ENCODE measurements at regions not wholly inside any gene's neighbourhood (a gene's known extent, or its start where the extent isn't known, plus 50 kb on each side); places are given as distances from the start of the nearest gene placed in this dataset.
A peak's percentile ranks its signal among the peaks of the same experiment; 100 is the strongest.
"Not testable (repeated sequence)": the region's sequence is repeated elsewhere in the genome, so short reads cannot be mapped to it uniquely, and the experiment has no call there.

DNA sequence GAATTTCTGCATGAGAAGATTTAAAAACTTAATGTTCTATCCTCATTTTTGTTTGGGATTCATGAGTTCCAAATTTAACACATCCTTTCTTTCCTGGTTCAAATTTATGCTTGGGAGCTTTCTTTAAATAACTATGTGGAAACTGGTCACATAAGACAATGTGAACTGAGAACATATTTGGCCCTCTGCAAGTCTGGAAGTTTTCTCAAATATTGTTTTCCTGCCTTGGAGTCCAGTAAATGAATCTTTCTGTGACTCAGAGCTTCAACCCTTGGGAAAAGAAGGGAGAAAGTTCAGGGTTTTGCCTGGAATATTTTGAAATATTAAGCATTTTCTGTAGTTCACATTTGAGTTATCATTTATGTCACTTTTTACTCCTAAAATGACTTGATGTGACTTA lies 559.0 kb upstream of the NRP1 start:
- no peak for DNase-seq

DNA sequence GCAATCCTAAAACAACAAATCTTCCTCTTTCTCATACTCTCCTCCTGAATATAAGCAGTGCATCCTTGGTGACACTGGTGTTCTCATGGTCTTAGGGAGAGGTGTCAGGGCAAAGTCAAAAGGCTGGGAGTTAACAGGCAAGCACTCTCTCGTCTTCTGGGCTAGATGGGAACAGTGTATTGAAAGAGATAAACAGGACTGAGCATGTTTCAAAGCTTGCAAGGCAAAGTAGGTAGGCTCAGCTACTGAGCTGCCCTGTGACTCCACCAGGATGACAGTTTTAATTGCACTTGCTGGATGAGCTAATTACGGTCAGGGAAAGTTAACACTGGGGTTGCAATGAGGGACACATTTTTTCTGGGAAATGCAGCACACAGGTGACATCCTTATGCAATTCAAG lies 554.9 kb upstream of the NRP1 start:
- DNase-seq: no peak

DNA sequence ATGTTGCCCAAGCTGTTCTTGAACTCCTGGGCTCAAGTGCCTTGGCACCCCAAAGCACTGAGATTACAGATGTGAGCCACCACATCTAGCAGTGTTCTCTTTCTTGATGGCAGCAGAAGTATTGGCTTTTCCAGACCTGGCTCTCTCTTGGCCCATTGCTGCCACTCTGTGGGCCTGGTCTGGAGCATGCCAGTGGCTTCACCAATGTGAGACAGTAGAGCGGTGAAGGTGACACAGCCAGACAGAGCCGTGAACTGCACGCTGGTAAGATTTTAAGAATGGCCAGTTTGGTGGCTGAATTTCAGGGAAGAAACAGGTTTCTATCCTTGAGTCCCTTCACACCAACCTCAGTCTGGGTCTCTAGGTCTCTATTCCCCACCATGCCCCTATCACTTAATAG lies 552.7 kb upstream of the NRP1 start:
- DNase-seq: no peak

DNA sequence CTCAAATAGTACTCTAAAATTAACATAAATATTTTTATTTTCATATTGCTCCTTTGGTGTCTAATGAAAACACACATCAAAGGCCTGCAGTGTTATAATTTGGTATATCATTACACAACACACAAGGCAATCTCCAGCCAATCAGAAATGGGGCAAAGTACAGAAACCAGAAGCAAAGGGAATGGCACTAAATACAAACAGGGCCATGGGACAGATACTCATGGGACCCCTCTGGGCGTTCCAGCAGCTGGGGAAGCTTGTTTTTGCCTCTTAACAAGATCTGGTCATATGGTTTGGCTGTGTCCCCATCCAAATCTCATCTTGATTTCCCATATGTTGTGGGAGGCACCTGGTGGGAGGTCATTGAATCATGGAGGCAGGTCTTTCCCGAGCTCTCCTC lies 551.8 kb upstream of the NRP1 start:
- DNase-seq: no peak

DNA sequence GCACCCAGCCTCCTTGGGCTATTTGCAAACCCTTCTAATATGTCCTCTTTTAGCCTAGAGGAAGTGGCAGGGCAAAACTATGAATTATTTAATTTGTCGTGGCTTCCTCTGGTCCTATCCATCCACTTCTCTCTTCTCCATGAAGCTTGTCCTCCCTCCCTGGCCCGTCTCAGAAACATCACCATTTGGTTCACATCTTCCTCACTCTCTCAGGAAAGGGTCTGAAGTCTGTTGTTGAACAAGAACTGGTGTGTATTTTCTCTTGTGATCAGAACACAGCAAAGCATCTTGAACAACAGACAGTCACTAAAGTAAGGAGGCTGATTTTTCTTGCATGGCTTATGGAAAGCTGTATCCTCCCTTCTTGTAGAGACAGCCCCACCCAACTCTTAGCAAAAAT lies 550.1 kb upstream of the NRP1 start:
- no peak for DNase-seq

DNA sequence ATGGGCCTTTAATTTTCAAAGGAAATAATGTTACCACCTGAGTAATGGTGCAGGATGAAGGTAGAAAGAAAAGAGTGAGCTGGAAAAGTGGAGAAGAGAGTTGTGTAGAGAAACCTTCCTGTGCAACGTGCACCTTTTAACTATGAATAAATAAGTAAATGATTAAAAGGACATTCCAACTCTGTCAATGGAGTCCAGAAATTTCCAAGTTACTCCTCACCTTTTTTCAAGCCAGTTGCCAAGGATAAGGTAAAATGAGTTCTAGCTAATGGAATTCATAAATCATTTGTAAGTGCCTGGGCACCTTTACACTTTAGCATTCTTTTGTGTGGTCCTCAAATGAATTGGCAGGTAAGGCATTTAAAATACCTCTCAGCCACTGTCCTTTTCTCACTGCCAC lies 549.4 kb upstream of the NRP1 start:
- no peak for DNase-seq

DNA sequence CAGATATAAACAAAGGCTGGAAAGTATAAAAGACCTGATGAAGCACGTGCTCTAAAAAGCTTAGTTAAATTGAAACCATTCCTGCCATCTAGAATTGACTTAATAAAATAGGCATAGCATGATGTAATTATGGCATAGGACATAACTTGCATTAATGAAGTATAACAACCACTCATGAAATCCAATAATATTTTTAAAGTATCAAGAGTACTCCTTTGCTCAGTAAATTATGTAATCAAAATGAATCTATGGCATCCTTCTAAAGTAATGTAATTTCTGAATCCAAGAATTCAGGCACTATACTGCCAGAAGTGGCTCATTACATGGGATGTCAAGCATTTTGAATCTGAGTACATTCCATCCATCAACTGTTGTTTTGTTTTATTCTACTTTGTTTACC lies 548.5 kb upstream of the NRP1 start:
- no peak for DNase-seq

DNA sequence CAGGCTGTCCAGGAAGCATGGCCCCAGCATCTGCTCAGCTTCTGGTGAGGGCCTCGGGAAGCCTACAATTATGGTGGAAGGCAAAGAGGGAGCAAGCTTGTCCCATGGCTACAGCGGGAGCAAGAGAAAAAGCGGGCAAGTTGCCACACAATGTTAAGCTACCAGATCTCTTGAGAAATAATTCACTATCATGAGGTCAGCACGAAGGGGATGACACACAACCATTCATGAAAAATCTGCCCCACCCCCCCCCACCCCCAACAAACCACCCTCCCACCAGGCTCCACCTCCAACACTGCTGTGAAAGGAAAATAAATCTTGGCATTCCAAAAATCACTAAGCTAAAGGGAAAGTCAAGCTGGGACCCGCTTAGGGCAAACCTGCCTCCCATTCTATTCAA lies 545.8 kb upstream of the NRP1 start:
- DNase-seq: no peak

DNA sequence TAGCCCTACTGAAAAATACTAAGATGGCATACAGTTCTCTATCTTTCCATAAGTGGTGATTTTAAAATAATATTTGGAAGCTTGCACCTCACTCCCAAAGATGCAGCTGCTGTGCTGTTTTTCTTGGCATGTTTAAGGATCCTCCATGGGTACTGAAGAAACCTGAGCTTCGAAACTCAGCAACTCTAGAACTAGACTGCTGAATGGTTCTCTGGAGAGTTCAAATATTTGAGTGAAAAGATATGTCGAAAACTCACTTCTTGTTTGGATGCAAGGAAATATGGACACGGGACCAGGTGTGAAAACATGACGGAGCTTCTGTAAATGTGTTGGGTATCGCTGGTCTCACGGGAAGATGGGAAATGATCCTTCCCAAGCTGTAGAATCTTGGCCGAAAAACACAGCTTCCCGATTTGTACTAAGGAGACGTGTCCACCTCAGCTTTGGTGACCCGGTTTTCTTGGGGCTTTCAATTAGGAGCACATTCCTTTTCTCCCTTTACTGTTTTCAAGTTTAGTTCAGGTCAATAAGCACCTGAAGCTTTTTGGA lies 543.8 kb upstream of the NRP1 start:
- no peak for DNase-seq

DNA sequence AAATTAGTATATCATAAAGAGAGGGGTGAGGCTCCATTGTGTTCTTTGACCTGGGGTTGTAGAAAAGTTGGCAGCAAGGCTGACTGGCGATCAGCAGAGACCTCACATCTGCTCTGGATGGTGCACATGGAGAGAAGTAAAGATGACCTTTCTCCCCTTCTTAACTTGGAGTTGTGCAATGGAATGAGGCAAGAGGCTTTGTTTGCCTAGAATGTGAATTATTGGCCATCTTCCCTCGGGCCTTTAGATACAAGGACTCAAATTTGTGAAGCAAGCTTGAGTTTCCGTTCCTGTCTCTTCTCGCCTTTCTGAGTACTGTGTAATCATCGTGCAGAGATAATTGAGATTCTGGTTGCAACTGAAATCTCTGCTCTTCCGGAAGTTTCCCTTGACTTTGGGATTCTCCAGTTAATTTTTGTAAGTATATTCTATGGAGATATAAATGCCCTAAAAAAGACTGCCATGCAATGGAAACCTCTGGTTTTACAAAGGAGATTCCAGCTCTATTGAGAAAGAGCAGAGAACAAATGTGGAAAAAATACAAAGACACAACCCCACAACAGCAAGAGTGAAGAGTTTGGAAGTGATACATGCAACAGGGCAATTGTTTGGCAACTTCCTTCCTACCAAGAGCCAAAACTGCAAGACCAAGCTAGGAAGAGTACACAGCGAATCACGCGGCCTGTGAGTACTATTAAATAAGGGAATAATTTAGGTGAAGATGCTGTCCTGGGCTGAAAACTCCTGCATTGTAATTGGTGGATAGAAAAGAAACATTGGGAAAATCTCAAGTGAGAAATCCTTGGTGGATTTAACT lies 542.3 kb upstream of the NRP1 start:
- DNase-seq: no peak

DNA sequence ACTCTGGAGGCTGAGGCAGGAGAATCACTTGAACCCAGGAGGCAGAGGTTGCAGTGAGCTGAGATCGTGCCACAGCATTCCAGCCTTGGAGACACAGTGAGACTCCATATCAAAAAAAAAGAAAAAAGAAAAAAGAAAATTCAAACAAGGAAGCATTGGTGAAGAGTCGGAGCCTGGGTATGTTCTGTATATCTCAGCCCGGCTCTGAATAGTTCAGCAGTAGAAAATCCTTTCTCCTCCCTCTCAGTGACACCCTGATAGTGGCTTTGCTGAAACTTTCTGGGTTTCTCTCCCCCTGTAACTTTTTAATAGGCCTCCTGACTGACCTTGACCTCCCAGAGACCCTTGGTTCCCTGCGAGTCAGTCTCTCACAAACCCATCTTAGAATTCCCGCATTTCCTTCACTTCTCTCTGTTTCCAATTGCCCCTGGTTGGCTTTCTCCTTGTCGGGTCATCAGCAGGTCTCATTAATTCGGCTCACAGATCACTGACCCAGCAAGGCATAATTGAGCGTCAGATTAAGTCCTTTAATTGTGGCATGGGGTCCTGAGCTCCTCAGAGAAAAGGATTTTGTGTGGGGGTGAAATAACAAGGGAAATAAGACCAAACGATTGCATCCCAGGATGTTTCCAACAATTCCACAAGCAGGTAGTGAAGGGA lies 541.6 kb upstream of the NRP1 start:
- no peak for DNase-seq

DNA sequence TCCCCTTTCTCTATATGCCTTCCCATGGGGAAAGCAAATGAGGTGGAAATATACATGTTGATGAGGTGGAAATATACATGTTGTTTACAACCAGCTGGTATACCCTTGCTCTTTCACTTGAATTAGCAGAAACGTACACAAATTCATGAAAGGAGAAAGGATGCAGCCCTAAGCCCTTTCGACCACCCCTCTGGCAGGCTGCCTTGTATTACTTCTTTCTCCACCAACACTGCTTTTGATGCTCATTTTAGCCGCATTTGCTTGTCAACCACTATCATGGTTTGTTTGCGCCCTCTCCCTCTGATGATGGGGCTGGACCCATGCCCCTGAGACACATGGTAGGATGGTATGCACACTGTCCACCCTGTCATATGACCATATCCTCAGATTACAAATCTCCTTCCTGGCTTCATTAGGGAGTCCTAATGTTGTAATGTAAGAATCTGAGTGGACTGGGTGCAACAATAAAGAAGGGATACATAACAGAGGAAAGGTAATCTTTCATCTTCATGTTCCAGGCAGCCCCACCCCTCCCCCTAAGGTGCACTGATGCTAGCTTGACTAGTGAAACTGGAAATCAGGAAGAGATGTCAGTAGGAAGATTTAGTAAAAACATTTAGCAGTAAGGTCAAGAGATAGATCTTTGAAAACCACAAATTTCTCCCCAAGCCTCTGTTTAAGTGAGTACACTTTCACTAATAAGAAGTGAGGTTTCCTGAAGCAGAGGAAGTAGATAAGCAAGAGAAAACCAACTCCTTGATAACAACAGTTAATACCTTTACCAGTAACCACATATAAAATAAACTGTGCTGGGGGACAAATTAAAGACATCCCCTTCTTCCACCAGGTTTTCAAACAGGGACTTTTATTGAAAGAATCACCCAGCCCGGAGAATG lies 536.8 kb upstream of the NRP1 start:
- no peak for DNase-seq

DNA sequence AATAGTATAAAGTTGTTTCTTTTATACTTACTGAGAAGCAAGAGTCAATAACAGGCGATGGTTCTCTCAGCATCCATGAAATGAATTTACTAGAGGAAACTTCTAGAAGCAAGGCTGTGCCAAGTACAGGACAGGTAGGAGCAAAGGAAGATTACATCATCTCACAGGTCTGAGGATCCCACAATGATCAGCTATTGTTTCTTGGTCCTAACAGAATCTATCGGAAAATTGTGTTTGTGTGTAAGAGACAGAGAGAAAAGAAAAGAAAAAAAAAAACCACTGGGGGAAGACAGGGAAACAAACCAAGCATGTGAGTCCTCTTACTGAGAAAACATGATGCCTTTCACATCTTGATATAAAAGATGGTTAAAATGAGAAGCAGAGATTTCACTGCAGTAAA lies 535.0 kb upstream of the NRP1 start:
- DNase-seq: no peak

DNA sequence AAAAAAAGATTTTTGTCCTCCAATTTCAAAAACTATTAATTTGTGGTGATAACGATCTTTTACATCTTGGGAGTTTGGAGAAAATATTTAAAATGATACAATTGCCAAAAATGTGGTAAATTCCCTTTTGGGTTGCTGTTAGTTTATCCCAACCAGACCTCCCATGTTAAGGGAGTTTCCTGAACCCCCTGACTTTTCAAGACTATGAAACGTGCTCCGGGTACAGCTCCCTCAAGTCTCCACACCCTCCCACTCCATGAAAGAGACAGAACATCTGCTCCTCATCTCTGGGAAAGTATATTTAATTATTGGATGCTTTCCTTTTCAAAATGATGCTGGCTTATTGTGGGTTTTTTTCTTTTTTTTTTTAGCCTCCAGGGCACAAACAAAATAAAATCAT lies 534.6 kb upstream of the NRP1 start:
- DNase-seq: no peak

DNA sequence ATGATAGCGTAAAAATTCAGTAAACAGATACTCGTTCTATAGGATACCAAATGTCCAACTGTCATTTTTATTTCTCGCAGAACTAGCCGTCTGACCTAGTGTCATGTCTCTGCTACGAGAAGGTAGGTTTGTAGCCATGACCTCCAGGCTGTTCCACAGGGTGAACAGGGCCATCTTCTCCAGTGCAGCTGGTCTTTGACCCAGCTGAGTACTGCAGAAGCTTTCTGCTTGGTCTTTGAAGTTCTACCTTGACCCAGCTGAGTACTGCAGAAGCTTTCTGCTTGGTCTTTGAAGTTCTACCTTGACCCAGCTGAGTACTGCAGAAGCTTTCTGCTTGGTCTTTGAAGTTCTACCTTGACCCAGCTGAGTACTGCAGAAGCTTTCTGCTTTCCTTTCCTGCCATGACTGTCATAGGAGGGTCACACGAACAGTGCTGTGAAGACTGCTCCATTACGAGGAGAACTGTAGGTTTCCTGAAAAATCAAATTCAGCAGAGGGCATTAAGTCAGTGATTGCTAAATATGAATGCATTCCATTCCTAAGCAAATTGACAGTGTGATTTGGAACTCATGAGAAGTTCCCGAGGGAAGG lies 532.8 kb upstream of the NRP1 start:
- not testable (repeated sequence) for DNase-seq

DNA sequence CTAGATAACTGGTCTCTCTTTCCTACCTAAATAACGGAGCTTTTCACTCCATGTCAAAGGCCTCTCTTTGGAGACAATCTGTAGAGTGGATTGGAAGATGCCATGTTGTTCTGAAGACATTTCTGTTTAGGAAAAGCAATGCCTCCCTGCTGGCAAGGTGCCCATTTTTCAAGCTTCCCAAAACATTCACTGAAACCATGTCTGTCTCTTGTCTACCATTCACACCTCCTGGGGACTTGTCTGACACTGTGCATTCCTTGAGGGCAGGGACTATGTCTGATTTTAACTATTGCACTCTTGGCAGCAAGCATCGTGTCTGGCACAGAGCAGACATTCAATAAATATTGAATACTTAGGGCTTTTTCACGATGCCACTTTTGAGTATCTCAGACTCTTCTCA lies 528.9 kb upstream of the NRP1 start:
- DNase-seq: no peak

DNA sequence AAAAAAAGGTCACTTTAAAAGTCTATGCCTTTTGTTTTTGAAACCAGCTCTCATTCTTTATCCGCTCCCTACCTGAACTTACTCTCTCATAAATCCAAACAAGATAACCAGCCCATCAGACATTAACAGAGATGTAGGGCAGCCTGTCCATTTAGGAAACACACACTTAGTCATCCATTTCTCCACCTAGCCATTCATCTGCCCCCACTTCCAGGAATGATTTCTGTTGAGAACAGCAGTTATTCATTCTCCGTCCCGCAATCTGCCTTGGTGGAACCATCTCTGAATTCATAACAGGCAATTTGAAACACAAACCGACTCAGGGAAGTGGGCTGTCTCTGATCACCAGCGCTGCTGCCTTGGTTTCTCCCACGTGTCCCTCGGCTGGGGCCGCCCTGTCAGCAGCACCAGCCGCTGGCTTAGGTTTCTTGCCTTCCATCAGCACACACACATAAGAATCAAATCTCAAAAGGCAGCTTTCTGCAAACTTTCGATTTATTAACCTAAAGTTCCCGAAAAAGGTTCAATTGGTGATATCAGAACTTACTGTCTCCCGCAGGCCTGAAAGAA lies 528.2 kb upstream of the NRP1 start:
- no peak for DNase-seq

DNA sequence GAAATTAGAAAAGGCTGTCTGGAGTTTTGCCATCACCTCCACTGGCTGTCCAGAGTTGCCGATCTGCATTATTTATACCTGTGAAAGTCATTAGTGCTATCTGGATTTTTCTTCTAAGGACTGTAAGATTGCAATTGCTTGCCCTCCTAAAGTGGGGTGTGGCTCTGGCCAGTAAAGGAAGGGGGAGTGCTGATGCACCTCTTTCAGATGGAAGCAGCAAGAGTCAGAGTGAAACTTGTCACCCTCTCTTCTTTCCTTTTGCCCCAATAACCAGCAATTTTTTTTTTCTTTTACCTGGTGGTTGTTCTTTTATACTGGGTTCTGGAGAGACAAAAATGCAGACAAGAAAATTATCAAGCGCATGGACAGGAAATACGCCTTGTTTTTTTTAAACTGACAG lies 527.4 kb upstream of the NRP1 start:
- DNase-seq: no peak

DNA sequence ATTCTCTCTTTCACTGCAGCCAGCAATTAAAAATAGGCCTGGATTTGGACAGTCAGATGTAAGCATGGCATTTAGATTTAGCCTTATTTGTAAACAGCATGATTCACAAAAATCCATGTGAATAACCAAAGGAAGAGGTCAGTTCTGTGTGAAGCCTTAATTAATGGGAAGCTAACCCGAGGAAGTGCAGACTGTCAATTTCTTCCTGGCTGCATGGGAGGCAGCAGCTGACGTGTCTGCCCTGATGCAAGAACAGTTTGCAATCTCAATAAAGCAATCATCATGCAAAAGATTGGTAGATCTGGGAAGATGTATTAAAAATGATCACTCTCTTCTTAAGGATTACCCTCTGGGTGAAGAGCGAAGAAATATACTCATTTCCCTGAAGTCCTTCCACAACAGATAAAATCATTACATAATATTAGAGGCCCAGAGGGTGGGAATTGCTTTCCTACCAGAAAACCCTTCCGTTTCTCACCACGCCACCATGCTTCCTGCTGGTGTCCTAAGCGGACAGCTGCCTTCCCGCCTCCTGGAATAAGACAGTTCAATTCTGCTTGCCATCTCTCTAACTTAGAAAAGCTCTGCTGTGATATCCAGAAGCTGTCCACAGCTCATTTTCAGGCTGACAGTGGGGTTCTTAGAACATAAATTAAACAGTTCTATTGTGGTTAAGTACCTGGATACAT lies 526.7 kb upstream of the NRP1 start:
- DNase-seq: no peak

DNA sequence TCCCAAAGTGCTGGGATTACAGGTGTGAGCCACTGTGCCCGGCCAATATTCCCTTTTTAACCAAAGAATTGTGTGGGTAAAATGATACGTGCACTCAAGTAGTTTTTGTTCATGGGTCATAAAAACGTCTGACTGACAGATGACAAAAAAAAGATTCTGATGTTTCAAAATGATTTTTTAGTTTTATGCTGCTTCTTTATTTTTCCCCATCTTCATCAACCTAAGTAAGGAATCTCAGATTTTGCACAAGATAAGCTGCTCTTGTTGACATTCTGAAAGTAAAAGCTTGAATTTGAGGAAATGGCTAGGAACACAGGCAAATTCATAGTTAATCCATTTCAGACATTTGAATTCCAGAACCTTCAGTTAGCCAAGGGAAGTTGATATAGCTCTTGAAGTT lies 526.1 kb upstream of the NRP1 start:
- no peak for DNase-seq

DNA sequence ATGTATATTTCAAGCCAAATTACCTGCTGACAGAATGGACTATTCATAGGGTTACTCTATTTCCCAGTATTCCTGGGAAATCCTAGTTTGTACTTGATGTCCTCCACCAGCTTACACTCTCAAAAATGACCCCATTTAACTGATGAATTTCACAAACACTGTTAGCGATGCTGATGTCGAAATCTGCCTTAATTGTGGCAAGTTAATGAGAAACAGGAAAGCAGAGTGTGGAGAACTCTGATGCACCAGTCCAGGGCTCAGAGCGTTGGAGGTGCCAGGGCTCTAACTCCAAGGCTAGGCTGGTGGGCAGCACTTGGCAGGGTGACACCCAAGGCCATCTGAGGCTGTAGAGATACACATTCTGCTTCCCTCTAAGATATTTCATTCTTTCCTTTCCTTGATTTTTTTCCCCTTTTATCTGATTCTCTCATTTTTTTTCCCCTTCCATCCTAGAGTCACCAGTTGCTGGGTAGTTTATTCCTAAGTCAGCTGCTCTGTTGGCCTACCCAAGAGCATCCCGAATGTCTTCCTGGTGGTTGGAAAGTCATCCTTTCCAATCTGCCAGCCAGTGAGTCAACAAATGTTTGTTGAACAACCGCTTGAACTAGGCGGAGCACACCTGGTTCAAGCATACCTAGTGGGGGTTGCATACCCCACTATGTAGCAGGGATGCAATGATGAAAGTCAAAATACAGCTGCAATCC lies 525.0 kb upstream of the NRP1 start:
- DNase-seq: peak; percentile 44

Measured in DMS53 (cell line).